ENCODE measurements at regions not wholly inside any gene's neighbourhood (a gene's known extent, or its start where the extent isn't known, plus 50 kb on each side); places are given as distances from the start of the nearest gene placed in this dataset.

- TF ChIP-seq CTCF (IDR thresholded peaks at IDR 0.05; ENCODE audit: low read depth, low read length) (no peak), EZH2phosphoT487 (IDR thresholded peaks at IDR 0.05; ENCODE audit: low read depth) (no peak)
Observed at GRCh38 chr5:103772248-103772647, 209.7 kb upstream of the NUDT12 start.
